ENCODE measurements at regions not wholly inside any gene's neighbourhood (a gene's known extent, or its start where the extent isn't known, plus 50 kb on each side); places are given as distances from the start of the nearest gene placed in this dataset.

DNA sequence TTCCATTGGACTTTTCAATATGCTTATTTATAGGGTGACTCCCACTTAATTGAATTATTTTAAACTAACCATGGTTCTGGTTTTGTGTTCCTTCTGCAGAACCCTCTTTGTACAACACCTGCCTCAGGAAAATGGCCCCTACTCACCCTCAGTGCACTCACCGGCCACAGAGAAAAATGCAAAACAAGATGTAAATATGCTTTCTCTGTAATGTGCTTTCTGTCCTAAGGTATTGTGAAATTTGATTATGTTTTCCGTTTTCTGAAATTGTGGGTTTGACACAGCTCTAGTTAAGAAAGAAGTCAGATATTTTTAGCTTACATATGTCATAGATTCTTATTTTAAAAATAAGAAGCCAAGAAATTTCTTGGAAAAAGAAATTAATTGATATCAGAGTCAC is 357.7 kb upstream of the SMIM21 start:
- no peak overlapping the region for H3K27ac Mint-ChIP-seq (ENCODE audit: low read depth)
- H3K4me3 Mint-ChIP-seq = no peak overlapping the region
- DNase-seq (ENCODE audit: low spot score in 2 of 2) = no peak
- H3K4me1 Mint-ChIP-seq = no peaks in the 10 kb centered on the region
- H3K27me3 Mint-ChIP-seq = peaks cover 16% of the 10 kb centered on the region
- no peak for ATAC-seq (replicated peaks; ENCODE audit: extremely low read depth, poor library complexity, severe bottlenecking)
- H3K9me3 Mint-ChIP-seq = no peaks in the 10 kb centered on the region
- H3K36me3 Mint-ChIP-seq (ENCODE audit: insufficient read depth) = no peaks in the 10 kb centered on the region

DNA sequence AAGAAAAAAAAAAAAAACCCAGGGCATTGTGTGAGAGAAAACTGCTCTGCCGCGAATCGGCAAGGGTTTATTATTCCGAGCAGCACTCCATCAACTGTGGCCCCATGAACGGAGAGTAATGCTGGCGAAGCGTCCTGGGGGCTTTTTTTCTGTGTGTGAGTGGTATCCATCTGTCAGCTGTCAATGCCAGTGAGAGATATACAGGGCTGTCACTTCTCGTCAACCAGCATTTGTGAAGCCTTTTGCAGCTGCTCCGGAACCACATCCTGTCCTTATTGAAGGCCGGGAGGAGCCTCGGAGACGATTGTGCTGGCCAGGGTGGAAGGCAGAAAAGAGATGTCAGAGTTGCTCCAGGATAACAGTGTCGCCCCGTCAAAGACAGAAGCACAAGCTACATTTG is 356.9 kb upstream of the SMIM21 start:
- no peaks in the 10 kb centered on the region for H3K9me3 Mint-ChIP-seq
- H3K27me3 Mint-ChIP-seq = peaks cover 18% of the 10 kb centered on the region
- no peak for DNase-seq (ENCODE audit: low spot score in 2 of 2)
- no peak overlapping the region for H3K27ac Mint-ChIP-seq (ENCODE audit: low read depth)
- no peaks in the 10 kb centered on the region for H3K36me3 Mint-ChIP-seq (ENCODE audit: insufficient read depth)
- no peak overlapping the region for H3K4me3 Mint-ChIP-seq
- H3K4me1 Mint-ChIP-seq = no peaks in the 10 kb centered on the region
- no peak for ATAC-seq (replicated peaks; ENCODE audit: extremely low read depth, poor library complexity, severe bottlenecking)

DNA sequence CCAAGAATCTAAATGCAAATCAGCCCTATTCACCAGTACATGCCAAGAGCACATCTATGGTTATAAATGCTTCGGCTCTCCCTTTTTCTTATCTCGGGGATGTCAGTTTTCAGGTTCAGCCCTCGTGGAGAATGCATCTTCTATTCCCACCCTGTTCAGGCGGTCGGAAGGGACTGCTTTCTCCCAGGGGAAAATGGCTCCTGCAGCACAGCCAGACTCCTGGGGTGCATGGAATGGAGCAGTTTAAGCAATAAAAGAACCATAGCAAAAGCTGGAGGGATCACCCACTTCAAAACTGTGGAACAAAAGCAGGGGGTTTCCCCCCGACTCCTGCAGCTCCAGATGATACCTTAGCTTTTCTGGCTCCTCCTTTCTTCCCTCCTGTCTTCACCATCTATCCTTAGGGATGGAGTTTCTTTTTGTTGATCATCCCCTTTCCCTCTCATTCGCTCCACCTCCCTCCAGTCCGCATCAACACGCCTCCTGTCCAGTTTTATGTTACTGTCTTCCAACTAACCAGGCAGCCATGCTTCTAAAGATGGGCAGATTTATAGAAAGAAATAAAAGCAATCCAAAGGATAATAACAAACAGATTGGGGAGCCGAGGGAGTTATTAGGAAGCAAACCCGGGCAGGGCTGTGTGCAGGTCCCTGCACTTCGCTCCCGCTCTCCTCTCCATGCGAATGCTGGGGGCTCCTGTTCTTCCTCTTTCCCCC is 356.2 kb upstream of the SMIM21 start:
- Mint-ChIP-seq H3K4me1 (no peaks in the 10 kb centered on the region), H3K36me3 (ENCODE audit: insufficient read depth) (no peaks in the 10 kb centered on the region)

DNA sequence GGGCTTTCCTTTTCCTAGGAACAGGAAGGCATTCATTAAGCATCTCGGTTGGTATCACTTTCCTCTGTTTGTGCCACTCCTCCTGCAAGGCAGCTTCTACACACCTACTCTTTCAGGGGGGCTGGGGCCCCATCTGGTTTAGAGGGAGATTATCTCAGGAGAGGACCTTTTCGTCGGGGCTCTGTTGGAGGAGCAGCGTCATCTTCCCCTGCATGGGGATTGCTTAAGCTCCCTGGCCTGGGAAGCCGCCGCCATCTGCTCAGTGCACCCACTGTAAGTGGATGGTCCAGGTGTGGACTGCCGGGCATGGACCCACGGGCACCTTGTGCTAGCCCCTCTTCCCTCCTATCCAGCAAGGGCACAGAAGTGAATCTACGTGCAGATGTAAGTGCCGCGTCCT is 355.3 kb upstream of the SMIM21 start:
- Mint-ChIP-seq H3K4me3 (no peak overlapping the region), H3K4me1 (no peaks in the 10 kb centered on the region), H3K36me3 (ENCODE audit: insufficient read depth) (no peaks in the 10 kb centered on the region), H3K9me3 (no peaks in the 10 kb centered on the region), H3K27me3 (peaks cover 30% of the 10 kb centered on the region), H3K27ac (ENCODE audit: low read depth) (no peak overlapping the region)
- ATAC-seq (replicated peaks; ENCODE audit: extremely low read depth, poor library complexity, severe bottlenecking) (no peak), DNase-seq (ENCODE audit: low spot score in 2 of 2) (no peak)

More for the DNA sequence above, 356.2 kb upstream of the SMIM21 start:
- ATAC-seq (replicated peaks; ENCODE audit: extremely low read depth, poor library complexity, severe bottlenecking) (no peak), DNase-seq (ENCODE audit: low spot score in 2 of 2) (no peak)
- H3K27me3 Mint-ChIP-seq = peaks cover 24% of the 10 kb centered on the region
- H3K9me3 Mint-ChIP-seq = no peaks in the 10 kb centered on the region
- H3K4me3 Mint-ChIP-seq = no peak overlapping the region
- H3K27ac Mint-ChIP-seq (ENCODE audit: low read depth) = no peak overlapping the region

DNA sequence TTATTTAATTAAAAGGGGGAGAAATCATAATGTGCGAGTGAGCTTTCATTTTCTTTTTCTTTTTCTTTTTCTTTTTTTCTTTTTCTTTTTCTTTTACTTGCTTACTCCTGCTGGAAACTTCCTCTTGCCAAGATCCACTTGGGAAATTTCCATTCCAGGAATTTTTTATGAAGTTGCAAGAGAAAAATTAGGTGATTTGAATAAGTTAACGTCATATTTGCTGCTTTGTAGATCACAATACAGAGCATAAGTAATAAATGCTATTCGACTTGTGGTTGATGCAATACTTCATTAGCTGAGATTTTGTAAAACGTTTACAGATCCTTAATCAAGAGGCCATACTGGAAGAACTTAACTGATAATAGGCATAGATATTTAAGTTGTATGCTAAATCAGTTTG is 354.7 kb upstream of the SMIM21 start:
- no peak overlapping the region for H3K4me3 Mint-ChIP-seq
- no peak overlapping the region for H3K27ac Mint-ChIP-seq (ENCODE audit: low read depth)
- DNase-seq (ENCODE audit: low spot score in 2 of 2) = no peak
- H3K36me3 Mint-ChIP-seq (ENCODE audit: insufficient read depth) = no peaks in the 10 kb centered on the region
- no peaks in the 10 kb centered on the region for H3K4me1 Mint-ChIP-seq
- peaks cover 26% of the 10 kb centered on the region for H3K27me3 Mint-ChIP-seq
- no peak for ATAC-seq (replicated peaks; ENCODE audit: extremely low read depth, poor library complexity, severe bottlenecking)
- no peaks in the 10 kb centered on the region for H3K9me3 Mint-ChIP-seq

DNA sequence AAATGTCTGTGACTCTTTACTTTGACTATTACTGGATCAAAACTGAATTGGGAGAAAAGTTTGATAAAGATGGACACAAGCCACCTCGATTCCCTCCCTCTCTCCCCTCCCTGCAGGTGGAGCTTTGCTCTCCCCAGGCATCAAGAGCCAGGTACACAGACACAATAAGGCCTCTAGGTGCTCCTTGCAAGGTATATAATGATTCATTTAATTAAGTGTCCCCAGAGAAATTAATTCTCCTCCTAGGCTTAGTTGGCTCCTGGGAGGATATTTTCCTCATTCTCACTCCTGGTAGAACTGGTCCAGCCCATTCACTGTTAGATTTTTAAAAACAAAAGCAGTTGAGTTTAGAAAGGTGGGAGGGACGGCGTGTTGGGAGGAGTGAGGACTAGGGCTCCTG is 352.4 kb upstream of the SMIM21 start:
- DNase-seq (ENCODE audit: low spot score in 2 of 2) (no peak), ATAC-seq (replicated peaks; ENCODE audit: extremely low read depth, poor library complexity, severe bottlenecking) (no peak)
- H3K9me3 Mint-ChIP-seq = no peaks in the 10 kb centered on the region
- H3K4me1 Mint-ChIP-seq = no peaks in the 10 kb centered on the region
- H3K27ac Mint-ChIP-seq (ENCODE audit: low read depth) = no peak overlapping the region
- no peak overlapping the region for H3K4me3 Mint-ChIP-seq
- no peaks in the 10 kb centered on the region for H3K36me3 Mint-ChIP-seq (ENCODE audit: insufficient read depth)
- peaks cover 34% of the 10 kb centered on the region for H3K27me3 Mint-ChIP-seq

DNA sequence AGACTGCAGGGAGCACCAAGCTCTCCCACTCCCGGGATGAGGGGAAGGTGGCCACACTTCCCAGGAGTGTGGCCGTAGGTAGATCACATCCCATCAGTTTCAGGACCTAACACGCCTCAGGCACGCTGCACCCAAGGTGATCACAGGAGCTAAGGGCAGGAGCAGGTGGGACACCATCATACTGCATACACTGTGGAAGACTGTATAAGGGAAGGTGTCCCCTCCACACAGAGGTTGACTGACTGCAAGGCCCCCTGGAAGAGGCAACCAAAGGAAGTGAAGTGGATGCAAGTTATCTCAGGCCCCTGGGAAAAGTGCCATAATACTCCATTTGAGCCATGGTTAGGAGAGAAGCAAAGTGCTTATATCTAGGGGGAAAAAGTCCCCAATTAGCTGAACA is 351.9 kb upstream of the SMIM21 start:
- H3K27me3 Mint-ChIP-seq = peaks cover 34% of the 10 kb centered on the region
- H3K4me1 Mint-ChIP-seq = no peaks in the 10 kb centered on the region
- no peak overlapping the region for H3K27ac Mint-ChIP-seq (ENCODE audit: low read depth)
- ATAC-seq (replicated peaks; ENCODE audit: extremely low read depth, poor library complexity, severe bottlenecking) (no peak), DNase-seq (ENCODE audit: low spot score in 2 of 2) (no peak)
- H3K9me3 Mint-ChIP-seq = no peaks in the 10 kb centered on the region
- no peak overlapping the region for H3K4me3 Mint-ChIP-seq
- no peaks in the 10 kb centered on the region for H3K36me3 Mint-ChIP-seq (ENCODE audit: insufficient read depth)

DNA sequence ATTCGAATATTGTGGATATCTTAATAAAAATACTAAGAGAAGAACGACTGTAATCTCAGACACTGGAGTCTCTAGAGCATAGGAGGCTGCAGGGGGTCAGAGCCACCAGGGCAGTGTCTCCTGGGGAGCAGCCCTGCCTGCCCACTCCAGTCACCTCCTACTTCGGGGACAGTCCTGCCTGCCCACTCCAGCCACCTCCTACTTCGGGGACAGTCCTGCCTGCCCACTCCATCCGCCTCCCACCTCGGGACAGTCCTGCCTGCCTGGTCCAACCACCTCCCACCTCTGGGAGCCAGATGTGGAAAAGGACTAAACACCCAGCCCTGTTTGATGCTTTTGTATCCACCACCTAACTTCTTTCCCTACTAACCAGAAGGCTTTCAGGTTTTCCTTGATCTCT is 350.1 kb upstream of the SMIM21 start:
- ATAC-seq (replicated peaks; ENCODE audit: extremely low read depth, poor library complexity, severe bottlenecking) (no peak), DNase-seq (ENCODE audit: low spot score in 2 of 2) (no peak)
- no peaks in the 10 kb centered on the region for H3K4me1 Mint-ChIP-seq
- no peaks in the 10 kb centered on the region for H3K36me3 Mint-ChIP-seq (ENCODE audit: insufficient read depth)
- peaks cover 51% of the 10 kb centered on the region for H3K27me3 Mint-ChIP-seq
- H3K4me3 Mint-ChIP-seq = no peak overlapping the region
- peaks cover 7% of the 10 kb centered on the region for H3K9me3 Mint-ChIP-seq
- H3K27ac Mint-ChIP-seq (ENCODE audit: low read depth) = no peak overlapping the region

DNA sequence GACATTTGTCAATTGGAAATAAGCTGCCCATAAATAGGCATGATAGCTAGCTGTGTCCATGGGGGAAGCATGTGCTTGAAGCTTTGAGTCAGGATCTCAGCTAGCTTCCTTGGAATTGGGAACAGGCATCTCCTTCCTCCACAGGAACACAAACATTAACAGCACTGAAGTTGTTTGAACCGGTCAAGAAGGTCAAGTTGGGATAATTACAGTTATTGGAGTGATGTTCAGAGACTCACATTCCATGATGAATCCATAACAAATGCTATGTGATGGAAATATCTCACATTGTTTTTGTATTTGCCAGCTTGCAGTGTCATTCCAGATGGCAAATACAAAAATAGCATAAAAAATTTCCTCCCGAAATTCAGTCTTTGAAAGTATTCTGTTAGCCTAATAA is 347.6 kb upstream of the SMIM21 start:
- DNase-seq (ENCODE audit: low spot score in 2 of 2) = no peak
- no peak for ATAC-seq (replicated peaks; ENCODE audit: extremely low read depth, poor library complexity, severe bottlenecking)
- Mint-ChIP-seq H3K9me3 (peaks cover 8% of the 10 kb centered on the region), H3K36me3 (ENCODE audit: insufficient read depth) (no peaks in the 10 kb centered on the region), H3K4me1 (no peaks in the 10 kb centered on the region), H3K4me3 (no peak overlapping the region), H3K27ac (ENCODE audit: low read depth) (no peak overlapping the region), H3K27me3 (peaks cover 54% of the 10 kb centered on the region)

DNA sequence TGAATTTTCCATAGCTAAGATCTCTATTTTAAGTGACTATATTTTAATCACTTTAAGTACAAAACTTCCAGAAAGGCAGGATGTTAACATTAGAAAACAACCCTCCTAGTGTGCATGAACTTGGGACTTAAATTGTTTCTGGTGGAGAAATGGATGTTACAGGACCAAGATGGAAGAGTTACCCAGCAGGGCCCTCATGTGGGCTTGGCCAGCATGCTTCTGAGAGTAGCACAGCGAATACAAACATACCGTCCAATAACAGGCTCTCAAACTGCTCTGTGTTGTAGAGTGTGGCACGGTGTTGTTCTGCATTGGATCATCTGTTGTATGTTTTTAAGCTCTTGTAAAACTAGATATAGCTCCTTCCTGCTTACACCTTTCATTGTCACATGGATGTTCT is 346.1 kb upstream of the SMIM21 start:
- Mint-ChIP-seq H3K9me3 (peaks cover 8% of the 10 kb centered on the region), H3K4me1 (no peaks in the 10 kb centered on the region), H3K4me3 (no peak overlapping the region), H3K36me3 (ENCODE audit: insufficient read depth) (no peaks in the 10 kb centered on the region), H3K27ac (ENCODE audit: low read depth) (no peak overlapping the region), H3K27me3 (peaks cover 45% of the 10 kb centered on the region)
- no peak for DNase-seq (ENCODE audit: low spot score in 2 of 2)
- ATAC-seq (replicated peaks; ENCODE audit: extremely low read depth, poor library complexity, severe bottlenecking) = no peak

DNA sequence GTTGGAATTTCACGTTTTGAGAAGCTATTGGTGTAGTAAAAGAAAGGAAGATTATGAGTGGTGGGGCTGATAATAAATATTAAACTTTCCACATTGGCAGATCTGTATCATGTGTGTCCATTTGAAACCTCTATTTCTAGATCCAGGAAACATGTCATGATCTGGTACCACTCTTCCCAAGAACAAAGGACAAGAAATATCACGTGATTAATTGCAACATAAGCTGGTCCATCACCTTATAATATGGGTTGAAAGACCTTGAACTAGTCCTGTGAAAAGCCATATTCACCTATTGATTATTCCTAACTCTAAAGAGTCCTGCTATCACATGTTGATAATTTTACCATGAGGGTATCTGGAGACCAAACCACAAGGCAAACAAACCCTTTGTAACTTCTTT is 335.3 kb upstream of the SMIM21 start:
- no peak overlapping the region for H3K27ac Mint-ChIP-seq (ENCODE audit: low read depth)
- ATAC-seq (replicated peaks; ENCODE audit: extremely low read depth, poor library complexity, severe bottlenecking) (no peak), DNase-seq (ENCODE audit: low spot score in 2 of 2) (no peak)
- peaks cover 22% of the 10 kb centered on the region for H3K27me3 Mint-ChIP-seq
- H3K36me3 Mint-ChIP-seq (ENCODE audit: insufficient read depth) = peaks cover 1% of the 10 kb centered on the region
- no peaks in the 10 kb centered on the region for H3K4me1 Mint-ChIP-seq
- no peaks in the 10 kb centered on the region for H3K9me3 Mint-ChIP-seq
- no peak overlapping the region for H3K4me3 Mint-ChIP-seq

DNA sequence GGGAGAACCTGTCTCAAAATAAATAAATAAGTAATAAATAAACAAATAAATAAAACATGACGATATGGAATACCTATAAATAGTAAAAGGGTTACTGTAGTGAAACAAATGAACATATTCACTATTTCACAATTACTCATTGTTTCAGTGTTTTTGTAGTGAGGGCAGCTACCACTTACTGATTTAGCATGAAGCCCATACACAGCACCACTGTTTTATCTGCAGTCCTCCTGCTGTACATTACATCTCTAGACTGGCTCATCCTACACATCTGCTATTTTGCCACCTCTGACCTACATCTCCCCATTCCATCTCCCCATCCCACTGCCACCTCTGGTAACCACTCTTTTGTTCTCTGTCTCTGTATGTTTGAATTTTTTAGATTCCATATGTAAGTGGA is 332.7 kb upstream of the SMIM21 start:
- Mint-ChIP-seq H3K4me1 (no peaks in the 10 kb centered on the region), H3K4me3 (no peak overlapping the region)
- no peak for DNase-seq (ENCODE audit: low spot score in 2 of 2)

DNA sequence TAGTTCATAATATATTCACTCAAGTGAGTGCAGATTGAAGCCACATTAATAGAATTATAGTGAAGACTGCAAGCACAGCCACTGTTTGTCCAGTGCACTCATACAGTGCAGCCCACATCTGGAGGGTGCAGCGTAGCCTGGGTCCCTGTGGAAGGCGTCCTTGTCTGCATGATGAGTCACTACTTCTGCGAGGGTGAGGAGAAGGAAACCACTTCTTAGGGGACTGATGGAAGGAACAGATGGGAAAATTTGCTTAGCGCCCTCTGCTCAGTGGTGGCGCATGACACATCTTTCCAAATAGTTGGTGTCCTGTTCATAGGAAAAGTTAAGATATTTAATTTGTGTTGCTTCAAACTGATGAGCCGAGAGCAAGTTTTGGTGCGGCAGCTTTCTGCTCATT is 330.4 kb upstream of the SMIM21 start:
- Mint-ChIP-seq H3K27me3 (peaks cover 28% of the 10 kb centered on the region), H3K9me3 (no peaks in the 10 kb centered on the region), H3K27ac (ENCODE audit: low read depth) (no peak overlapping the region), H3K36me3 (ENCODE audit: insufficient read depth) (peaks cover 2% of the 10 kb centered on the region), H3K4me1 (no peaks in the 10 kb centered on the region), H3K4me3 (no peak overlapping the region)
- DNase-seq (ENCODE audit: low spot score in 2 of 2) (no peak), ATAC-seq (replicated peaks; ENCODE audit: extremely low read depth, poor library complexity, severe bottlenecking) (no peak)

More for the DNA sequence above, 332.7 kb upstream of the SMIM21 start:
- Mint-ChIP-seq H3K27ac (ENCODE audit: low read depth) (no peak overlapping the region), H3K27me3 (peaks cover 38% of the 10 kb centered on the region), H3K9me3 (no peaks in the 10 kb centered on the region), H3K36me3 (ENCODE audit: insufficient read depth) (peaks cover 3% of the 10 kb centered on the region)
- no peak for ATAC-seq (replicated peaks; ENCODE audit: extremely low read depth, poor library complexity, severe bottlenecking)
